ENCODE measurements at regions not wholly inside any gene's neighbourhood (a gene's known extent, or its start where the extent isn't known, plus 50 kb on each side); places are given as distances from the start of the nearest gene placed in this dataset.
"Not testable (repeated sequence)": the region's sequence is repeated elsewhere in the genome, so short reads cannot be mapped to it uniquely, and the experiment has no call there.

GRCh38 chr15:34494084-34494399 lies 56.4 kb upstream of the GOLGA8A start:
- ATAC-seq (ENCODE audit: low FRiP score in 2 of 2) (no peak), DNase-seq (no peak)
- TF ChIP-seq POLR2AphosphoS5 (IDR thresholded peaks at IDR 0.05): no peak
- TF ChIP-seq POLR2A (IDR thresholded peaks at IDR 0.05): no peak
- TF ChIP-seq, protein P1, sequence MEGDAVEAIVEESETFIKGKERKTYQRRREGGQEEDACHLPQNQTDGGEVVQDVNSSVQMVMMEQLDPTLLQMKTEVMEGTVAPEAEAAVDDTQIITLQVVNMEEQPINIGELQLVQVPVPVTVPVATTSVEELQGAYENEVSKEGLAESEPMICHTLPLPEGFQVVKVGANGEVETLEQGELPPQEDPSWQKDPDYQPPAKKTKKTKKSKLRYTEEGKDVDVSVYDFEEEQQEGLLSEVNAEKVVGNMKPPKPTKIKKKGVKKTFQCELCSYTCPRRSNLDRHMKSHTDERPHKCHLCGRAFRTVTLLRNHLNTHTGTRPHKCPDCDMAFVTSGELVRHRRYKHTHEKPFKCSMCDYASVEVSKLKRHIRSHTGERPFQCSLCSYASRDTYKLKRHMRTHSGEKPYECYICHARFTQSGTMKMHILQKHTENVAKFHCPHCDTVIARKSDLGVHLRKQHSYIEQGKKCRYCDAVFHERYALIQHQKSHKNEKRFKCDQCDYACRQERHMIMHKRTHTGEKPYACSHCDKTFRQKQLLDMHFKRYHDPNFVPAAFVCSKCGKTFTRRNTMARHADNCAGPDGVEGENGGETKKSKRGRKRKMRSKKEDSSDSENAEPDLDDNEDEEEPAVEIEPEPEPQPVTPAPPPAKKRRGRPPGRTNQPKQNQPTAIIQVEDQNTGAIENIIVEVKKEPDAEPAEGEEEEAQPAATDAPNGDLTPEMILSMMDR (IDR thresholded peaks at IDR 0.05): no peak
- no peak for TF ChIP-seq EP300 (IDR thresholded peaks at IDR 0.05)
- Histone ChIP-seq H3K36me3 (no peaks in the 10 kb centered on the region), H3K9me3 (peaks cover 0 to 7% (median 2%) of the 10 kb centered on the region in 4 donors), H3K4me3 (no peak overlapping the region), H3K4me1 (peaks cover 0 to 25% (median 10%) of the 10 kb centered on the region in 4 donors), H3K27me3 (peaks cover 0 to 29% (median 15%) of the 10 kb centered on the region in 4 donors), H3K27ac (no peak overlapping the region)
- WGBS, 2 donors: 11 to 15% methylated on average over 15 to 20 of the region's 20 CpGs

- H3K4me1 ChIP-seq: peaks cover 0 to 25% (median 10%) of the 10 kb centered on the region in 4 donors
- peaks cover 0 to 29% (median 15%) of the 10 kb centered on the region in 4 donors for H3K27me3 ChIP-seq
- TF ChIP-seq, protein P1 (IDR thresholded peaks at IDR 0.05): no peak
- no peak for TF ChIP-seq EP300 (IDR thresholded peaks at IDR 0.05)
- no peak for TF ChIP-seq POLR2A (IDR thresholded peaks at IDR 0.05)
- TF ChIP-seq POLR2AphosphoS5 (IDR thresholded peaks at IDR 0.05): no peak
- DNase-seq (no peak), ATAC-seq (ENCODE audit: low FRiP score in 2 of 2) (no peak)
- H3K36me3 ChIP-seq: no peaks in the 10 kb centered on the region
- H3K4me3 ChIP-seq: no peak overlapping the region
- 80 to 100% methylated on average over 1 of the region's 1 CpG for WGBS, 2 donors
- no peak overlapping the region for H3K27ac ChIP-seq
- peaks cover 0 to 7% (median 2%) of the 10 kb centered on the region in 4 donors for H3K9me3 ChIP-seq
Measured at GRCh38 chr15:34493001-34493400, 55.4 kb upstream of the GOLGA8A start.

- H3K27me3 ChIP-seq: peaks cover 0 to 27% (median 12%) of the 10 kb centered on the region in 4 donors
- WGBS, 2 donors: 94 to 95% methylated on average over 1 of the region's 1 CpG
- not testable (repeated sequence) for H3K4me3 ChIP-seq
Measured at GRCh38 chr15:34491488-34491887, 53.9 kb upstream of the GOLGA8A start.

DNA sequence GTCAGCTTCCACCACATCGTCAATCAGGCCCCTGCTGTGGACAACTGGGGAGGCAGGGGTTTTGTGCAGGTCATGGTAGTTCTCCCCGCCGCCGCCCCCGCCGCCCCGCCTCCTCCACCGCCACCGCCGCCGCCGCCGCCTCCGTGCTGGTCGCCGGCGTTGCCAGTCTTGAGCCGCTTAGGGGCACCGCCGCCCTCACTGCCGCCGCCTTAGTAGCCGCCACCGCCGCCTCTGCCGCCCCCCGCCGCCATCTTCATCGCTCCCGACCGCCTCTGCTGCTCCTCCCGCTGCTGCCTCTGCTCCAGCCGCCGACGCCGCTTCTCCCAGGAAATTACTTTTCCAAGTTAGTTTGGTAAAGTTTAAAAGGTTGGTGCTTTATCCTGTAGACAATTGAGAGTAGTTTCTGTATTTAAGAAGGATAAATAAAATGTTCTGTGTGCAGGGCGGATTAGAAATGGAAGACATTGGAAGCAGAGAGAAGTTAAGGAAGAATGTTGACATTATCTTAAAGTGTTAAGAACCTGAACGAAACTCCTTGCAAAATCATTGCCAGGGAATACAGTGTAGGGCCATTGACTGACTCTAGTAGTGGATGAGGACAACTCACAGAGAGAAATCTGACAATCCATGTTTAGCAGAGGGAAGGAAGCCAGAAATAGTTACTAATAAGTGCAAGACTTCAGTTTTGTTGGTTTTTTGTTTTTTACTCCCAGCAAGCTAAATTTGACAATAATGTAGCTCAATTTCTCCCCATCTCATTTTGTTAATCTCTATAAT lies 53.0 kb upstream of the GOLGA8A start:
- no peak for TF ChIP-seq EP300 (IDR thresholded peaks at IDR 0.05)
- TF ChIP-seq POLR2AphosphoS5 (IDR thresholded peaks at IDR 0.05): no peak
- no peak for TF ChIP-seq POLR2A (IDR thresholded peaks at IDR 0.05)
- TF ChIP-seq, protein P1 (IDR thresholded peaks at IDR 0.05): no peak
- H3K4me3 ChIP-seq: no peak overlapping the region
- WGBS, 2 donors: 31 to 35% methylated on average over 28 to 34 of the region's 38 CpGs
- ATAC-seq (ENCODE audit: low FRiP score in 2 of 2) (no peak), DNase-seq (peak in 1 of 2 donors; percentile 78)
- H3K27ac ChIP-seq: no peak overlapping the region
- H3K4me1 ChIP-seq: peaks cover 0 to 16% (median 10%) of the 10 kb centered on the region in 4 donors
- peaks cover 0 to 7% (median 2%) of the 10 kb centered on the region in 4 donors for H3K9me3 ChIP-seq
- peaks cover 0 to 20% (median 9%) of the 10 kb centered on the region in 4 donors for H3K27me3 ChIP-seq
- H3K36me3 ChIP-seq: no peaks in the 10 kb centered on the region

More at GRCh38 chr15:34491488-34491887, 53.9 kb upstream of the GOLGA8A start:
- not testable (repeated sequence) for H3K9me3 ChIP-seq; H3K36me3 ChIP-seq; DNase-seq; H3K27ac ChIP-seq; ATAC-seq (ENCODE audit: low FRiP score in 2 of 2)
- H3K4me1 ChIP-seq: peaks cover 0 to 23% (median 10%) of the 10 kb centered on the region in 4 donors

DNA sequence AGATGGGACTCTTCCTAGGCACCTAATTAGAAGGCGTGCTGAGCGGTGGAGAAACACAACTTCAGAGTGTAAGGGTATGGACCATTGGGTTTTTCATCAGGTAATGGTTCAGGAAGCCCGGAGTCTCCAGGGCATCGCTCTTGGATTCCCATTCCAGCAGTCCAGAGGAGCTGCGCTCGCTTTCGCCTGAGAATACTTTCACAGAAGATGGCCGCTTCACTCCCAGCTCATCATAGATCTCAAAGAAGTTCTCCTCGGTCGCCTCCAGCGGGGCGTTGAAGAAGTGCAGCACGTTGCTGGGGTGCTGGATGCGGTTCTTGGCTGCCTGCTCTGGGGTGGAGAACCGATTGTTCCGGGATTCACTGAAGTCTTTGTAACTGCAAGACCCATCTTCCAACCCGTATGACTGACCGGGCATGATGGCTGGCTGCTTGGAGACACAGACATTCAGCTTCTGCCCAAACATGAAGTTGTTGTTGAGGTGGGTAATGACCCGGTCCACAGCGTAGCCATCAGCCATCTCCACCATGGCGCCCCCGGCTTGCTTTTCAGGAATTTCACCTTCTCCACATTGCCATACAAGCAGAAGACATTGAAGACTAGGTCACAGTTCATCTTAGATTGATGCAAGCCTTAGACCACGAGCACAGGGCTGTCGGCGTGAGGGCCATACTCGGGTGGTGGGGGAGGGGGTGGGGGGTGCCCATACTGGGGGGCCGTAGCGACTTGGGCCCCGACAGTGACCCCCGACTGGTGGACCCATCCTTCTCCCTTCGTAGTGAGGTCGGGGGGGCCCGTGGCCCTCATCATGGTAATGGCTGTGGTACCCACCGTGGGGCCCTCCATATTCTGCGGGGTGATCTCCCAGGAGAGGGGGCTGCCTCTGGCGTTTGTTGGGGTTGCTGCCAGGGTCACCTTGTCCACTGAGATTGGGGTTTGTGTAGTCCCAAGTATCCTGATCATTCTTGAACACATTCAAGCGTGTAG lies 51.7 kb upstream of the GOLGA8A start:
- H3K4me1 ChIP-seq, H3K36me3 ChIP-seq, H3K9me3 ChIP-seq, H3K4me3 ChIP-seq, H3K27ac ChIP-seq, H3K27me3 ChIP-seq: not testable (repeated sequence)
- ATAC-seq (ENCODE audit: low FRiP score in 2 of 2) (peak in 1 of 2 donors; percentile 66), DNase-seq (peak in 1 of 2 donors; percentile 18)
- WGBS, 2 donors: 91 to 94% methylated on average over 20 to 37 of the region's 37 CpGs

Small RNA genes in the stretch of these regions (small RNA-seq; reads per million reads assigned to genes)
- 0 reads per million in 4 donors for gene MIR1233-2

Measured in upper lobe of left lung (tissue), 6 donors.